Parathyroid adenoma (tissue), 2 donors: ENCODE measurements at regions not wholly inside any gene's neighbourhood (a gene's known extent, or its start where the extent isn't known, plus 50 kb on each side); places are given as distances from the start of the nearest gene placed in this dataset.

Source experiments
- H2AFZ ChIP-seq: fragments of 300-600 bp; sonication (generic); one replicate; pipeline ENCODE4 v1.7.0; 2017; ENCODE audit warnings: antibody characterized with exemption, mild to moderate bottlenecking
- H3K27ac ChIP-seq: fragments of 300-600 bp; sonication (generic); one replicate; pipeline ENCODE4 v1.7.0; 2017
- H3K27me3 ChIP-seq: fragments of 300-600 bp; sonication (generic); one replicate; pipeline ENCODE4 v1.7.0; 2017; ENCODE audit warnings: low read length; ENCODE audit not compliant: control insufficient read depth, insufficient read depth
- H3K36me3 ChIP-seq: fragments of 300-600 bp; sonication (generic); one replicate; pipeline ENCODE4 v1.7.0; 2017; ENCODE audit warnings: low read length; ENCODE audit not compliant: control insufficient read depth, insufficient read depth
- H3K4me1 ChIP-seq: fragments of 300-600 bp; sonication (generic); one replicate; pipeline ENCODE4 v1.7.0; 2017; ENCODE audit warnings: control low read depth
- H3K4me2 ChIP-seq: fragments of 300-600 bp; sonication (generic); one replicate; pipeline ENCODE4 v1.7.0; 2017; ENCODE audit warnings: low read length
- H3K4me3 ChIP-seq: fragments of 300-600 bp; sonication (generic); one replicate; pipeline ENCODE4 v1.7.0; 2017; ENCODE audit warnings: low read depth, low read length
- H3K79me2 ChIP-seq: fragments of 300-600 bp; sonication (generic); one replicate; pipeline ENCODE4 v1.7.0; 2017; ENCODE audit warnings: control low read depth
- H3K9ac ChIP-seq: fragments of 300-600 bp; sonication (generic); one replicate; pipeline ENCODE4 v1.7.0; 2017; ENCODE audit warnings: mild to moderate bottlenecking
- H3K9me3 ChIP-seq: fragments of 300-600 bp; sonication (generic); one replicate; pipeline ENCODE4 v1.7.0; 2017; ENCODE audit warnings: low read length; ENCODE audit not compliant: control insufficient read depth
- TF ChIP-seq, protein P1 (sequence below): fragments of 300-600 bp; sonication (generic); IDR thresholded peaks from one replicate; pipeline ENCODE4 v1.7.0; 2017; ENCODE audit warnings: antibody characterized with exemption, mild to moderate bottlenecking
- donor health status: primary hyperparathyroidism.

DNA sequence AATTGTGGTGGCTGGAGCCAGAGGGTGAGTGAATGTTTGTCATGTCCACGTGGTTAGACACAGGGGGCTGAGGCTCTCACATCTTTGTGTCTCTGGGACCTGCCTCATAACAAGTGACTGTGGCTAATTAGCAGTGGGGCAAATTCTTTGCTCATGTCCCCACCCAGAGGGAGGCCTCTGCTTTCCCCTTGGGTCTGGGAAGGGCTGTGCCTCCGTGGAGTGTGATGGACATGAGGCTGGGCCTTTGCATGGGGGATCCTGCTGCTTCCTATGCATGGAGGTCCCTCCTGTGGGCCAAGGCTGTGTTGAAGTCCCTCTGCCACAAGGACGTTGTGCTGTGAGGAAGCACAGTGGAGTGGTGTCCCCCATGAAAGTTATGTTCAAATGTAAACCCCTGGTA lies 327.4 kb upstream of the SHH start:
- no peak overlapping the region for H3K9ac ChIP-seq
- H3K36me3 ChIP-seq = no peaks in the 10 kb centered on the region
- H3K79me2 ChIP-seq = no peaks in the 10 kb centered on the region
- H2AFZ ChIP-seq = no peak overlapping the region
- H3K27me3 ChIP-seq = no peaks in the 10 kb centered on the region
- H3K9me3 ChIP-seq = no peaks in the 10 kb centered on the region
- TF ChIP-seq, protein P1, sequence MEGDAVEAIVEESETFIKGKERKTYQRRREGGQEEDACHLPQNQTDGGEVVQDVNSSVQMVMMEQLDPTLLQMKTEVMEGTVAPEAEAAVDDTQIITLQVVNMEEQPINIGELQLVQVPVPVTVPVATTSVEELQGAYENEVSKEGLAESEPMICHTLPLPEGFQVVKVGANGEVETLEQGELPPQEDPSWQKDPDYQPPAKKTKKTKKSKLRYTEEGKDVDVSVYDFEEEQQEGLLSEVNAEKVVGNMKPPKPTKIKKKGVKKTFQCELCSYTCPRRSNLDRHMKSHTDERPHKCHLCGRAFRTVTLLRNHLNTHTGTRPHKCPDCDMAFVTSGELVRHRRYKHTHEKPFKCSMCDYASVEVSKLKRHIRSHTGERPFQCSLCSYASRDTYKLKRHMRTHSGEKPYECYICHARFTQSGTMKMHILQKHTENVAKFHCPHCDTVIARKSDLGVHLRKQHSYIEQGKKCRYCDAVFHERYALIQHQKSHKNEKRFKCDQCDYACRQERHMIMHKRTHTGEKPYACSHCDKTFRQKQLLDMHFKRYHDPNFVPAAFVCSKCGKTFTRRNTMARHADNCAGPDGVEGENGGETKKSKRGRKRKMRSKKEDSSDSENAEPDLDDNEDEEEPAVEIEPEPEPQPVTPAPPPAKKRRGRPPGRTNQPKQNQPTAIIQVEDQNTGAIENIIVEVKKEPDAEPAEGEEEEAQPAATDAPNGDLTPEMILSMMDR = no peak
- H3K27ac ChIP-seq = no peak overlapping the region
- no peaks in the 10 kb centered on the region for H3K4me1 ChIP-seq
- no peak overlapping the region for H3K4me2 ChIP-seq
- no peak overlapping the region for H3K4me3 ChIP-seq

DNA sequence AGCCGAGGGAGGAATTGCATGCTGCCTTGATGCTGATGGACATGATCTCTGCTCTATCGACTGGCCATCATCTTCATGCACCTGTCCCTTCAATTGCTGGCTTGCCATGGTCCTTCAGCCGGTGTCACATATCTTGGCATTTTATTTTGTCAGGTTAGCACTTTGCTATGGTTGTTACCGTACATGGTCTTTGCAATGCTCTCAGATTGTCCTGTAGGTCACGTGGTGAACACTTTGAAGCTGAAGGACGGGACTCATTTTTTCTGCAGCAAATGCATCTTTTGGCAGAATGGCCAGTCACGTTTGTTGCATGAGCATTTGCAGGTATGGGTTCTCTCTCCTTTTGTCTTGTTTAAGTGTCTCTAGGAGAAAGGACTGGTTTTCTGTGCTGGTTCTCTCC lies 326.8 kb upstream of the SHH start:
- no peaks in the 10 kb centered on the region for H3K79me2 ChIP-seq
- no peak overlapping the region for H3K9ac ChIP-seq
- H3K4me1 ChIP-seq = no peaks in the 10 kb centered on the region
- H3K4me2 ChIP-seq = no peak overlapping the region
- H3K4me3 ChIP-seq = no peak overlapping the region
- TF ChIP-seq, protein P1 = no peak
- H2AFZ ChIP-seq = no peak overlapping the region
- H3K36me3 ChIP-seq = no peaks in the 10 kb centered on the region
- no peaks in the 10 kb centered on the region for H3K9me3 ChIP-seq
- H3K27me3 ChIP-seq = no peaks in the 10 kb centered on the region
- H3K27ac ChIP-seq = no peak overlapping the region

DNA sequence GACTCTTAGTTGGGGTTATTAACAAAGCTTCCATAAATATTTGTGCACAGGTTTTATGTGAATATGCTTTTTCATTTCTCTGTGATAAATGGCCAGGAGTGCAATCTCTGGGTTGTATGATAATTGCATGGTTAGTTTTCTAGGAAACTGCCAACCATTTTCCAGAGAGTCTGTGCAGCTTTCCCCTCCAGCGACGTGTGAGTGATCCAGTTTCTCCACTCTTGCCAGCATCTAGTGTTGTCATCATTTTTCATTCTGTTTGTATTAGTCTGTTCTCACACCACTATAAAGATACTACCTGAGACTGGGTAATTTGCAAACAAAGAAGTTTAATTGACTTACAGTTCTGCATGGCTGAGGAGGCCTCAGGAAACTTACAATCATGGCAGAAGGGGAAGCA lies 319.6 kb upstream of the SHH start:
- Histone ChIP-seq H3K36me3 (no peaks in the 10 kb centered on the region), H2AFZ (no peak overlapping the region), H3K79me2 (no peaks in the 10 kb centered on the region), H3K27me3 (no peaks in the 10 kb centered on the region), H3K4me2 (no peak overlapping the region), H3K4me1 (no peaks in the 10 kb centered on the region), H3K9me3 (no peaks in the 10 kb centered on the region), H3K9ac (no peak overlapping the region), H3K4me3 (no peak overlapping the region), H3K27ac (no peak overlapping the region)
- TF ChIP-seq, protein P1 = no peak

- no peaks in the 10 kb centered on the region for H3K9me3 ChIP-seq
- no peak overlapping the region for H3K4me3 ChIP-seq
- H3K9ac ChIP-seq = no peak overlapping the region
- H2AFZ ChIP-seq = no peak overlapping the region
- no peaks in the 10 kb centered on the region for H3K79me2 ChIP-seq
- TF ChIP-seq, protein P1 = no peak
- H3K27me3 ChIP-seq = no peaks in the 10 kb centered on the region
- H3K27ac ChIP-seq = no peak overlapping the region
- no peaks in the 10 kb centered on the region for H3K4me1 ChIP-seq
- no peaks in the 10 kb centered on the region for H3K36me3 ChIP-seq
- no peak overlapping the region for H3K4me2 ChIP-seq
These were observed 317.3 kb upstream of the SHH start for GRCh38 chr7:156129522-156129921.

- Histone ChIP-seq H3K36me3 (no peaks in the 10 kb centered on the region), H3K4me1 (no peaks in the 10 kb centered on the region), H3K27ac (no peak overlapping the region), H2AFZ (no peak overlapping the region), H3K9me3 (no peaks in the 10 kb centered on the region), H3K9ac (no peak overlapping the region), H3K27me3 (no peaks in the 10 kb centered on the region), H3K4me2 (no peak overlapping the region), H3K4me3 (no peak overlapping the region), H3K79me2 (no peaks in the 10 kb centered on the region)
- TF ChIP-seq, protein P1 = no peak
These were observed 316.2 kb upstream of the SHH start for GRCh38 chr7:156128496-156128895.
